ENCODE measurements at regions not wholly inside any gene's neighbourhood (a gene's known extent, or its start where the extent isn't known, plus 50 kb on each side); places are given as distances from the start of the nearest gene placed in this dataset.

GRCh38 chr13:74644229-74644628, 510.0 kb upstream of the KLF12 start:
- no peak for DNase-seq

DNA sequence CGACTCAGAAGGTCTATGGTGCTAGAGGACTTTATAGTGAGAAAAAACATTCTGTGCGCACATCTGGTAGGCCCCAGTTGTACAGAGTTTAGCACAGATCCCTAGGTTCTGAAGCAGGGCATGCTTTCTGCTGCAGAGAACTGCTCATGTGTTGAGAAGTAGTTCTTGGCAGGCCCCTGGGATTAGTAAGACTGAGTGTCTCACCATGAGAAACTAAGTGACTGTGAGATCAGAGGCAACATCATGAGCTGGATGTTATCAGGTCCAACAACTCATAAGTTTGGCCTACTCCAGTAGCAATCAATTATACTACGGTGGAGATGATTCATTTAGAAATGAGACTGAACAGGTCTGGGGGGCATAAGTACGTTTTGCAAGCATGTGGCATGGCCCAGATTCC, 507.4 kb upstream of the KLF12 start:
- no peak for DNase-seq

DNA sequence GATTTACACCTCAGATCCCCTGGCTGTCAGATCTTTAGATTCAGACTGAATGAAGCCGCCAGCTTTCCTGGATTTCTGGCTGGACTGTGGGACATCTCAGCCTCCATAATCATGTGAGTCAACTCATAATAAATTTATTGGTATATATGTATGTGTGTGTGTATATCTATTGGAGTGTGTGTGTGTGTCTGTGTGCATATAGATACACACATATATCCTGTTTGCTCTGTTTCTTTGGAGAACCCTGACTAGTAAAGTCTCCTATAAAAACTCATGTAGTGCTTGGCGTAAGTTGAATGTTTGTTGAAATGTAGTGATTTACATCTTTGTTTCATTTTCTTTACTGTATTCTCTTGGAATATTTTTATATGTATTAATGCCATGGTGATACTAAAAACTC, 499.5 kb upstream of the KLF12 start:
- DNase-seq, result no peak

- no peak for DNase-seq
These were observed 495.8 kb upstream of the KLF12 start for GRCh38 chr13:74629985-74630384.

- DNase-seq, result no peak
These were observed 491.3 kb upstream of the KLF12 start for GRCh38 chr13:74625541-74625940.

DNA sequence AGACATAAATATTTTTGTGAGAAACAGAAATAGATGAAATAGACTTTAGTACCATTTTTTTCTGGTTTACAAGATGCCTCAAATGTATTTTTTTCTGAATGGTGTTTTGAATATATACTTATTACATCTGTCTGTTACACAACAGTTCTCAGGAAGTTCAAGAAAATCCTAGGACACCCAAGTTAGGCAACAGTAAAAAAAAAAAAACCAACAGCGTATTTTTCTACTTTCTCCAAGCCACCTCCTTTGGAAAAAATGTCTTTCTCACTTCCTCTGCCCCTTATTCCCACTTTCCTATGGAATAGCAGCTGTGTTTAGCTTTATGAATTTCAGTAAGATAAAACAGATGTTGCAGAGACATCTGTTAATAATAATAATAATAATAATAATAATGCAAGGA, 489.6 kb upstream of the KLF12 start:
- DNase-seq, result no peak

DNA sequence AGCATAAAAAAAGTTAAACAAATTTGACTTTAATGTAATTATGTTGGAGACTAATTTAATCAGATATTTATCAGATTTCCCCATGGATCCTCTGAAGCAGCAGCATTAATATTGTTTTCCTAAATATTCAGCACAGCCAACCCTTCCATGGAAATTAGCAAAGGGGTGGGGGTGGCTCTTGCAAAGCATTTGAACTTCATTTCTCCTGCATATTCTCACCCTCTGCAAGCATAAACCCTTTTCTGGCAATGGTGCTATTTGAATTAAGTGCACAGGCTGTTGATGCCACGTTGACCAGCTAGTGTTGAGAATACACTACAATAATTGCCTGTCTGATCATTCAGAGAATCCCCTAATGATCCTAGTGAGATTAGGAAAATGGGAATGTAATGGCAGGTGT, 488.1 kb upstream of the KLF12 start:
- no peak for DNase-seq

DNA sequence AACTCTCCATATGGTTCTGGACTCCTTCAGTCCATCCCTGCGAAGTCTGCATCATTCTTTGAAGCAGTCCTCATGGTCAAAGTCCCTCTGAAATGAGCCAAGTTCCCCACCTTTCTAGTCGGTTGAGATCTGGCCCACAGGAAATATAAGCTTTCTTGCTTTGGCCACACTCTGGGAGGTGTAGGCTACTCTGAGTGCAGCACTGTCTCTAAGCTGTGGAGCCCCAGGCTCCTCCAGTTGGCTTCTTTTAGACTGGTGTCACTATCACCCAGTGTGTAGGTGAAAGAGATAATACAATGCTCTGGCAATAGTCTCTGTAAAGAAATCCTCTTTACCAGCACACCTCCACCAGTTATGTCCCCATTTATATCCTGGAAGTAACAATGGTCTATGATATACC, 486.5 kb upstream of the KLF12 start:
- no peak for DNase-seq

GRCh38 chr13:74620308-74620707, 486.1 kb upstream of the KLF12 start:
- DNase-seq, result no peak

- DNase-seq, result no peak
These were observed 463.3 kb upstream of the KLF12 start for GRCh38 chr13:74597526-74597925.

- no peak for DNase-seq
These were observed 462.5 kb upstream of the KLF12 start for GRCh38 chr13:74596691-74597090.

DNA sequence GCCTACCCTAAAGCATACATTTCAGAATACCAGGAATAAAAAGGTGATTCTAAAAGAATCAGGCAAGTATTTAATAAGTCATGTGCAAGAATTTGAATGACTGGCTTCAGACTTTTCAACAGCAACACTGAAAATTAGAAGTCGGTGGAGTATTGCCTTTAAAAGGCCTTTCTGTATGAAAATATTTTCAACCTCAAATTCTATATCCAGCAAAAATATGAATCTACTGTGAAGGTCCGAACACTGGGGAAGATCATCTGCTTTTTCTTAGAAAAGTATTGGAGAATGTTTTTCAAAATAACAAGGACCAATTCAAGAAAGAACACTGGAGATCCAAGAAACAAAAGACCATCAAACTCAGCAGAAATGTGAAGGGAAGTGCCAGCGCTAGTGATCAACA, 459.5 kb upstream of the KLF12 start:
- DNase-seq, result no peak

- no peak for DNase-seq
These were observed 452.6 kb upstream of the KLF12 start for GRCh38 chr13:74586847-74587246.

DNA sequence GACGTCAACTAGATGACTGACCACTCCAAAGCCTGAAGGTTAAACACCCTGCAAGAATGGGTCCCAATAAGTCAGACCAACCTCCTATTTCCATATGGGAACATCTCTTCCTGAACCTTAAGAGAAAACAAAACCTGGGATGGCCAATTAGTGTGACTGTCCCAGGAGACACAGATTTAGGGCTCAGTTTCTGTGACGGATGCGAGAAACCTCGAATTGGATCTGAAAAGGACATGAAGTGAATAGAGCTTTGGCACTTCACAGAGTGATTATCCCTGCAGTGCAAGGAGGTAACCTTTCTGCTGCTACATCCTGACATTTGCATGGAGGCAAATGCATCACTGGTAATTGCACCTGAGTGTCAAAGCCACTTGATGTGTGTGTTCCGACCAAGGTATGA, 442.2 kb upstream of the KLF12 start:
- no peak for DNase-seq

DNA sequence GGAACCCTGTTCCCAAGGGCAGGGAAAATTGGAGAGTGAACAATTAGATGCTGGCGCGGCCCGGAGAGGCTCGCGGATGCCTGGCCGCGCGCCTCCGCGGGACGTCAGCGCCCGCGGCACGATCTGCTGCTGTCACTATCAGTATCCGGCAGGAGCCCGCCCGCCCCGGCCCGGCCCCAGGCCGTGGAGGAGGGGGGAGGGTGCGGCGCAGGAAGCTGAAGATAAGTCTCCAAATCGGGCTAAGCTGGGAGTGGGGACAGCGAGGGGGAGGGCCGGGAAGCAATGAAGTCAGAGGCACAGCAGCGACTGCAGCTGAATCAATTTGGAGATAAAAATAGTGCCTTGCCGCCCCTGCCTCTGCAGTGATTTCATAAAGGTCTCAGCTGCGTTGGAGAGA, 441.5 kb upstream of the KLF12 start:
- peak; percentile 94 for DNase-seq

GRCh38 chr13:74574964-74575728, 440.9 kb upstream of the KLF12 start:
- peak; percentile 7 for DNase-seq

DNA sequence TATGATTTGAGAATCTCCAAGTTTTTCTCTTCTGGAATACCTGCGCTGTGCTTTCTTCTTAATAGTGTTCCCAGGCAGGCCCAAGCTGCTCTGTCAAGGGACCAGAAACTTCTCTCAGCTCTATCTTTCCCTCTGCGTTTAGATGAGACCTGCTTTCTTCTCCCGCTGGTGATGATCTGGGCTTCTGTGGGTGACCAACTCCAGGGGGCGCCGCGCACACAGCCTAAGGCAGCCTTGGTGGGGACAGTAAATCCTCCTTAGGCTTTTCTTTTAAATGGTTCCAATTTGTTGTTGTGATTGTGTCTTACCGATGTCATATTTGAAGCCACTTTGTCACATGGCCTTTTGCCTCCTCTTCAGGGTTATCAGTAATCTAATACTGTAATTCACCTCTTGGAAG, 439.4 kb upstream of the KLF12 start:
- peak; percentile 25 for DNase-seq

DNA sequence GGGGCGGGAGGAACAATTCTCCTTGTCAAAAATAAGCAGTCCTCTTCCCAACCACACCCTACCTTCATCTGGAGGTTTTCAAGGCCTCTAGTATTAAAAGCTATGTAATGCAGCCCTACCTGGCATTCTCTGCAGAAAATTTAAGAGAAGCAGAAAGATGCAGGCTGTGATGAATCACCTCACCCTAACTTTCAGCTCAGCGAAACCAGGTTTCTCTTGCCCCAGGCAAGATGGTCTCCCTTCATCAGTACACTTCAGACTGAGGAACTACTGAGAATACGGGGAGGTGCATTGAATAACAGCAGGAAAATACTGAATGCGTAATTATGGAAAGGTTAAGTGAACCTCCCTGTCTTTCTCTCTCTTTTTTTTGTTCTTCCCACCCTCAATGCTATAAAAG, 437.6 kb upstream of the KLF12 start:
- no peak for DNase-seq

DNA sequence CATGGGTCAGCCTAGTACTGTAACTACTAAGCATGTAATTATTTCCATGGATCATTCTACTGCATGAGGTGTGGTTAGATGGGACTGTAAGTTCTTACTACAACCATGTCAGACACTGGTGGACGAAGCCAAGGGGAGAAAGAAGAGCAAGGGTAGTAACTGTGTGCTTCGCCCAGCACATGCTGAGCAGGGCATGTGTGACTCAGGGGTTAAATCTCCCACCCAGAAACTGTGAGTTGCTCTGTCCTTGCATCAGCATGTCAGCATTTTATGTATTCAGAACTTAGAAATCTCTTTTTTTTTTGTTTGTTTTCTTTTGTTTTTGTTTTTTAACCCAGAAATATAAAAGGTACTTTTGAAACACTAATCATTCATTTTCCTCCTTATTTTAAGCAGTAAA, 436.6 kb upstream of the KLF12 start:
- DNase-seq, result no peak

DNA sequence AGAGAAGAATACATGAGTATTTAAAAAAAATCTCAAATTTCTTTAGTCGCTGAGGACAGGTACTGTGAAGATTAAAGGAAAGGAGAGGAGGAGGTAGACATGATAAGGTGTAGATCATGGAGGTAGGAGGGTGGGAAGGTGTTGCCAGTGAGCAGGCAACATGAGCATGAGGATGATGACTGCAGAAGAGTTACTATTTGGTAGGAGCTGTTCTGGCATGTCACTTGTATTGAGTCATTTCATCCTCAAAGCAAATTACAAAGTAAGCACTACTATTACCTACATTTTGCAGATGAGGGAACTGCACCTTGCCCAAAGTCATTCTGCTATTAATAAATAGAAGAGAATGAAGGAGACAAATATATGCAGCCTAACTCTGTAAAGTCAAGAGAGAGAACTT, 435.8 kb upstream of the KLF12 start:
- no peak for DNase-seq

- no peak for DNase-seq
These were observed 435.0 kb upstream of the KLF12 start for GRCh38 chr13:74569251-74569650.

GRCh38 chr13:74567485-74567884, 433.3 kb upstream of the KLF12 start:
- no peak for DNase-seq

- no peak for DNase-seq
These were observed 428.2 kb upstream of the KLF12 start for GRCh38 chr13:74562381-74562780.

- no peak for DNase-seq
These were observed 427.0 kb upstream of the KLF12 start for GRCh38 chr13:74561155-74561554.

DNA sequence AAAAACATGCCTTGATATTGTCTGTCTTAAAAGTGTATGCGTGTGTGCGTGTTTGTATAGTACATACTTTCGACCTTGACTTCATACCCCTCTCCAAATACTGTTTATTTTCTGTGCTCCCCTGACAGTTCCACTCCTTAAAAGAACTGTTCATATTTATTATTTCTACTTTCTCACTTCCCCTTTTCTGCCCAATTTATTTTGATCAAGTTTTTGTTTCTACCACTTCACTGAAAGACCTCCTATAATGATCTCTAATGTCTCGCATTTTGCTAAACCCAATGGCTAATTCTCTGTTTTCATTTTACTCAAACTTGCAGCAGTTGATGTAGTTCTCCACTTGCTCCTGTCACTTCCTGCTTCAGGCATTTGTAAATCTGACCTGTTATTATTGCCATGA, 426.1 kb upstream of the KLF12 start:
- no peak for DNase-seq

GRCh38 chr13:74557870-74558269, 423.7 kb upstream of the KLF12 start:
- DNase-seq, result no peak

All from hematopoietic multipotent progenitor cell treated with erythropoietin and hydrocortisone succinate and interleukin-3 and kit ligand, for 4 days (in vitro differentiated cells).